ENCODE measurements at regions not wholly inside any gene's neighbourhood (a gene's known extent, or its start where the extent isn't known, plus 50 kb on each side); places are given as distances from the start of the nearest gene placed in this dataset.
A peak's percentile ranks its signal among the peaks of the same experiment; 100 is the strongest.

DNA sequence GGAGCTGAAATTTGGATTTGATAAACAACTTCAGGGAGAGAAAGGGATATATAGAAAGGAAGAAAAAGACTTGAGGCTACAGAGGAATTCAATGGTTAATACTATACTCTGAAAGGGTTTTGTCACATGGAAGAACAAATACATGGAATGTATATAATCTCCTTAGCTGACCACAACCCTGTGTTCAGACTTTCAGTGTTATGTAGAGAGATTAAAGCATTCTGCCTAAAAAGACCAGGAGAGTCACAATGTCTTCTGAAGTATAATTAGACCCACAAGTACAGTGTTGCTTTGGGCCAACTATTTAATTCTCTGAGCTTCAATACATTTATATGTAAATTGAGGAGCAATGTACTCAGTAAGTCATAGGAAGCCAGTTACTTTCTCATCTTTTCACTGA, 123.8 kb upstream of the FSHR start:
- intact Hi-C loops (cut with micrococcal nuclease) = no loop called here
- no peaks in the 10 kb centered on the region for H3K27me3 Mint-ChIP-seq (ENCODE audit: insufficient read depth, unreplicated experiment)
- TF ChIP-seq, protein P1, sequence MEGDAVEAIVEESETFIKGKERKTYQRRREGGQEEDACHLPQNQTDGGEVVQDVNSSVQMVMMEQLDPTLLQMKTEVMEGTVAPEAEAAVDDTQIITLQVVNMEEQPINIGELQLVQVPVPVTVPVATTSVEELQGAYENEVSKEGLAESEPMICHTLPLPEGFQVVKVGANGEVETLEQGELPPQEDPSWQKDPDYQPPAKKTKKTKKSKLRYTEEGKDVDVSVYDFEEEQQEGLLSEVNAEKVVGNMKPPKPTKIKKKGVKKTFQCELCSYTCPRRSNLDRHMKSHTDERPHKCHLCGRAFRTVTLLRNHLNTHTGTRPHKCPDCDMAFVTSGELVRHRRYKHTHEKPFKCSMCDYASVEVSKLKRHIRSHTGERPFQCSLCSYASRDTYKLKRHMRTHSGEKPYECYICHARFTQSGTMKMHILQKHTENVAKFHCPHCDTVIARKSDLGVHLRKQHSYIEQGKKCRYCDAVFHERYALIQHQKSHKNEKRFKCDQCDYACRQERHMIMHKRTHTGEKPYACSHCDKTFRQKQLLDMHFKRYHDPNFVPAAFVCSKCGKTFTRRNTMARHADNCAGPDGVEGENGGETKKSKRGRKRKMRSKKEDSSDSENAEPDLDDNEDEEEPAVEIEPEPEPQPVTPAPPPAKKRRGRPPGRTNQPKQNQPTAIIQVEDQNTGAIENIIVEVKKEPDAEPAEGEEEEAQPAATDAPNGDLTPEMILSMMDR (IDR thresholded peaks at IDR 0.05; ENCODE audit: unreplicated experiment) = no peak
- H3K27ac Mint-ChIP-seq (ENCODE audit: low read depth, unreplicated experiment) = no peak overlapping the region
- ChIA-PET CTCF (interaction anchor here (0.7 to 1.2 kb wide), 2 partner anchors 22 to 383 kb away, joined by 3 to 4 read pairs; no protein-coding TSS in a partner anchor), POLR2A (no interaction called here)
- H3K9me3 Mint-ChIP-seq (ENCODE audit: unreplicated experiment) = peaks cover 32% of the 10 kb centered on the region
- H3K4me1 Mint-ChIP-seq (ENCODE audit: insufficient read depth, unreplicated experiment) = no peaks in the 10 kb centered on the region
- BruUV-seq (replicated peaks) = no TSS peak
- no peak for DNase-seq (ENCODE audit: unreplicated experiment)
- no peaks in the 10 kb centered on the region for H3K36me3 Mint-ChIP-seq (ENCODE audit: insufficient read depth, unreplicated experiment)
- no peak overlapping the region for H3K4me3 Mint-ChIP-seq (ENCODE audit: unreplicated experiment)

DNA sequence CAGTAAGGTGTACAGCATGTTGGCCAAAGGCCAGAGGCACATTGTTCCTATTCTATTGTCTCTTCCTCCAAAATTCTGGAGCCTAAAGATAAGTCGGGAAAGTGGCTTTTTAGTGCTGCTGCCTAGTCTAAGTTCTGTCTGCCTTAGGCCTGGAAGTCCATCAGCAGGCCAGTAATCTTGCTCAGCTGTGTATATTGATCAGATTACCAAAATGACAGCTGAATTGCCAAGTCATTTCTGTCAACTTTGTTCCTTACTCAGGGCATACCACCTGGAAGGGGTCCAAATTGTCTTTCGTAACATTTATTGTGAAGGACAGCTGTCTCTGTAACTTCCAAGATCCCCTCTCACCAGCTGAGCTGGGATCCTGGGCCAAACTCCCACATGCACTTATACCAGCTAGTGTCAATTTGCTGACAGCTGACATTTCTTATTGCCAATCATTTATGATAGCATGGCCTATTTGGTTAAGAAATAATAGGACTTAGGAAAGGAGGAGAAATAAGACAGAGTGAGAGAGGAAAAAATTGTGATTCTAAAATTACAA, 116.8 kb upstream of the FSHR start:
- no peaks in the 10 kb centered on the region for H3K27me3 Mint-ChIP-seq (ENCODE audit: insufficient read depth, unreplicated experiment)
- no peaks in the 10 kb centered on the region for H3K36me3 Mint-ChIP-seq (ENCODE audit: insufficient read depth, unreplicated experiment)
- no peak overlapping the region for H3K4me3 Mint-ChIP-seq (ENCODE audit: unreplicated experiment)
- ChIA-PET CTCF (no interaction called here), POLR2A (no interaction called here)
- H3K9me3 Mint-ChIP-seq (ENCODE audit: unreplicated experiment) = peaks cover under 1% of the 10 kb centered on the region
- BruUV-seq (replicated peaks) = no TSS peak
- H3K27ac Mint-ChIP-seq (ENCODE audit: low read depth, unreplicated experiment) = no peak overlapping the region
- intact Hi-C loops (cut with micrococcal nuclease) = no loop called here
- H3K4me1 Mint-ChIP-seq (ENCODE audit: insufficient read depth, unreplicated experiment) = no peaks in the 10 kb centered on the region
- TF ChIP-seq, protein P1 (IDR thresholded peaks at IDR 0.05; ENCODE audit: unreplicated experiment) = no peak
- DNase-seq (ENCODE audit: unreplicated experiment) = peak; percentile 8

DNA sequence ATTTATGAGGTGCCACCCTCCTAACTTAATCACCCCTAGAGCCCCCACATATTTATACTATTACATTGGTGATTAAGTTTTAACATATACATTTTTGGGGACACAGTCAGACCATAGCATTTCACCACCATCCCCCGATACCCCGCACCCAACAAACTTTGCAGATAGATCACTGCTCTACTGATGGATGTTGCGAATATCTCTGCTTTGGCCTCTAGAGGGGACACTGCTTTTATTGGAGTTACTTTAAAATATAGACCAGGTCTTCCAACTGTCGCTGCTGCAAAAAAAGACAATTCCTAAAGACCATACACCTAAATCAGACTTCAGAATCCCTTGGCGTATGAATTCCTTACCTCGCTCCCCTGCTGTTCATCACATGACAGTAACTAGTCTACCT, 115.8 kb upstream of the FSHR start:
- ChIA-PET CTCF (no interaction called here), POLR2A (no interaction called here)
- no peaks in the 10 kb centered on the region for H3K4me1 Mint-ChIP-seq (ENCODE audit: insufficient read depth, unreplicated experiment)
- DNase-seq (ENCODE audit: unreplicated experiment) = no peak
- H3K9me3 Mint-ChIP-seq (ENCODE audit: unreplicated experiment) = no peaks in the 10 kb centered on the region
- no peaks in the 10 kb centered on the region for H3K27me3 Mint-ChIP-seq (ENCODE audit: insufficient read depth, unreplicated experiment)
- H3K4me3 Mint-ChIP-seq (ENCODE audit: unreplicated experiment) = no peak overlapping the region
- no peak overlapping the region for H3K27ac Mint-ChIP-seq (ENCODE audit: low read depth, unreplicated experiment)
- intact Hi-C loops (cut with micrococcal nuclease) = no loop called here
- TF ChIP-seq, protein P1 (IDR thresholded peaks at IDR 0.05; ENCODE audit: unreplicated experiment) = no peak
- BruUV-seq (replicated peaks) = no TSS peak
- H3K36me3 Mint-ChIP-seq (ENCODE audit: insufficient read depth, unreplicated experiment) = no peaks in the 10 kb centered on the region

DNA sequence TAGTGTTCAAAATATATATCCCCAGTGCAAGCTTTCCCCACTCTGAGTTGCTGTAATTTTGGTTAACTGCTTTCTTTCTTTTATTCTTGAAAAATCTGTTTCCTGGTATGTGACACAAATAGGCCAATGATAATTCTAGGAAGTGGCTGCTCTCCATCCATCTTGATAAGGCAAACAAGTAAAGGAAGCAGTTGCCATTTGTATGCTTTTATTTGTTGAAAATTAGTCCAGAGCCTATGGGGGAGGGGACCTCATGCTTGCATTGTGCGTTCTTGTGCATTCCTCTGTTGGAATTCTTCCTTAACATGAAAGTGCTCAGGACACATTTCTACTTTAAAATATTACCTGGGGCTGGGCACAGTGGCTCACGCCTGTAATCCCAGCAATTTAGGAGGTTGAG, 111.2 kb upstream of the FSHR start:
- ChIA-PET POLR2A (no interaction called here), CTCF (no interaction called here)
- intact Hi-C loops (cut with micrococcal nuclease) = no loop called here
- Mint-ChIP-seq H3K4me3 (ENCODE audit: unreplicated experiment) (no peak overlapping the region), H3K9me3 (ENCODE audit: unreplicated experiment) (no peaks in the 10 kb centered on the region), H3K27ac (ENCODE audit: low read depth, unreplicated experiment) (no peak overlapping the region), H3K4me1 (ENCODE audit: insufficient read depth, unreplicated experiment) (no peaks in the 10 kb centered on the region), H3K27me3 (ENCODE audit: insufficient read depth, unreplicated experiment) (peaks cover 8% of the 10 kb centered on the region), H3K36me3 (ENCODE audit: insufficient read depth, unreplicated experiment) (no peaks in the 10 kb centered on the region)
- TF ChIP-seq, protein P1 (IDR thresholded peaks at IDR 0.05; ENCODE audit: unreplicated experiment) = no peak
- DNase-seq (ENCODE audit: unreplicated experiment) = no peak
- no TSS peak for BruUV-seq (replicated peaks)
